Activated T-cell treated with anti-CD3 and anti-CD28 coated beads, Interleukin-2, amount 50 U/mL, for 72 hours (primary cell): ENCODE measurements at regions not wholly inside any gene's neighbourhood (a gene's known extent, or its start where the extent isn't known, plus 50 kb on each side); places are given as distances from the start of the nearest gene placed in this dataset.

ENCODE experiments used
- ATAC-seq, 2 donors: fragments of 150-1000 bp; cut with Tn5 transposase; replicated peaks in 1 of 2; 2 replicates each; pipeline ENCODE4 v1.10.0; 2021; ENCODE audit warnings: moderate library complexity in 2 of 2, mild to moderate bottlenecking in 1 of 2
- DNase-seq, 2 donors: peaks; one replicate each; pipeline ENCODE4 v3.0.0; 2021 to 2022; ENCODE audit warnings: mixed read lengths in 1 of 2
- H3K27ac Mint-ChIP-seq: one replicate; pipeline ENCODE4 v1.8.0; 2022; ENCODE audit warnings: mild to moderate bottlenecking, moderate library complexity, mixed read lengths
- H3K27me3 Mint-ChIP-seq: one replicate; pipeline ENCODE4 v1.8.0; 2022; ENCODE audit warnings: low read depth, mixed read lengths
- H3K36me3 Mint-ChIP-seq, 2 donors: one replicate each; pipeline ENCODE4 v1.8.0; 2022; ENCODE audit warnings: mixed read lengths in 2 of 2, mild to moderate bottlenecking in 1 of 2; ENCODE audit not compliant: insufficient read depth in 2 of 2
- H3K4me1 Mint-ChIP-seq: one replicate; pipeline ENCODE4 v1.8.0; 2022; ENCODE audit warnings: low read depth, mixed read lengths
- H3K4me3 Mint-ChIP-seq, 2 donors: one replicate each; pipeline ENCODE4 v1.8.0; 2022; ENCODE audit warnings: mild to moderate bottlenecking in 2 of 2, mixed read lengths in 2 of 2, moderate library complexity in 2 of 2
- H3K9me3 Mint-ChIP-seq, 2 donors: one replicate each; pipeline ENCODE4 v1.8.0; 2022; ENCODE audit warnings: mixed read lengths in 2 of 2

GRCh38 chr13:80250213-80250810 is 90.6 kb downstream of the SPRY2 start:
- Mint-ChIP-seq H3K36me3 (no peaks in the 10 kb centered on the region), H3K27ac (no peak overlapping the region), H3K27me3 (no peaks in the 10 kb centered on the region), H3K4me3 (no peak overlapping the region), H3K4me1 (no peaks in the 10 kb centered on the region), H3K9me3 (no peaks in the 10 kb centered on the region)
- DNase-seq = no peak
- no peak for ATAC-seq

DNA sequence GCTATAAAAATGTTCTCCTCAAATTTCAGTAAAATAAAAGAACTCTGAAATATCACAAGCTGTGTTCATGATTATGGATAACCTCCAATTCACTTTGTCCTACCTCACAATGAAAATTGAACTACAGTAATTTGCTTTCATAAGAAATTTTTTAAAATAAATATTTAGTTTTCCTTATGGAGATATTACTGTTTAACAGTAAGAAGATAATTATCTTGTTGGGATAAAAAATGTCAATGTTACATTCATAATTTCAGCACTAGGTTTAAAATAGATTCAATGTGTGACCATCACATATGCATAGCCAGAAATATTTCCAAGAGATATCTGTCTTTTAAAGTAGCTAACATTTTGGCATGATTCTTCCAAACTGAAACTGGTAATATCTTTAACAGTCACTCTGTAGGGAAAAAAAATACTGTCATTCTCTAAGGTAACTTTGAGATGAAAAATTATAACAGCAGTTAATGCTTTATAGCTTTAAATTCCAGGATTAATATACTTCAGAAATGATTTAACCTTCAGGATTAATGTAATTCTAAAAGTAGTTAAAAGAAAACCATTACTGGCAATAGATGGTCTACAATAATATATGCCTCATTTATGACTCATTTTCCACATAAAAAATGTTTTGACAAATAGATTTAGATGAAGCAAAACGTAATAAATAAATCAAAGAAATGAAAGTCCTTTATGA is 91.3 kb downstream of the SPRY2 start:
- H3K4me1 Mint-ChIP-seq = no peaks in the 10 kb centered on the region
- no peak overlapping the region for H3K4me3 Mint-ChIP-seq
- H3K9me3 Mint-ChIP-seq = no peaks in the 10 kb centered on the region
- ATAC-seq (no peak), DNase-seq (no peak)
- H3K27ac Mint-ChIP-seq = no peak overlapping the region
- H3K36me3 Mint-ChIP-seq = no peaks in the 10 kb centered on the region
- H3K27me3 Mint-ChIP-seq = no peaks in the 10 kb centered on the region

- H3K36me3 Mint-ChIP-seq = no peaks in the 10 kb centered on the region
- no peak overlapping the region for H3K27ac Mint-ChIP-seq
- H3K4me3 Mint-ChIP-seq = no peak overlapping the region
- H3K4me1 Mint-ChIP-seq = no peaks in the 10 kb centered on the region
- H3K27me3 Mint-ChIP-seq = no peaks in the 10 kb centered on the region
- H3K9me3 Mint-ChIP-seq = no peaks in the 10 kb centered on the region
- ATAC-seq (no peak), DNase-seq (no peak)
Observed at GRCh38 chr13:80245162-80245733, 95.7 kb downstream of the SPRY2 start.

- DNase-seq (no peak), ATAC-seq (no peak)
- no peaks in the 10 kb centered on the region for H3K4me1 Mint-ChIP-seq
- H3K27ac Mint-ChIP-seq = no peak overlapping the region
- no peak overlapping the region for H3K4me3 Mint-ChIP-seq
- H3K27me3 Mint-ChIP-seq = no peaks in the 10 kb centered on the region
- no peaks in the 10 kb centered on the region for H3K9me3 Mint-ChIP-seq
- H3K36me3 Mint-ChIP-seq = no peaks in the 10 kb centered on the region
Observed at GRCh38 chr13:80244574-80244973, 96.4 kb downstream of the SPRY2 start.

GRCh38 chr13:80242728-80243427 is 98.0 kb downstream of the SPRY2 start:
- Mint-ChIP-seq H3K36me3 (no peaks in the 10 kb centered on the region), H3K9me3 (peaks cover 0 to 2% of the 10 kb centered on the region in 2 donors), H3K4me3 (no peak overlapping the region), H3K4me1 (no peaks in the 10 kb centered on the region), H3K27ac (no peak overlapping the region), H3K27me3 (no peaks in the 10 kb centered on the region)
- DNase-seq (no peak), ATAC-seq (no peak)

DNA sequence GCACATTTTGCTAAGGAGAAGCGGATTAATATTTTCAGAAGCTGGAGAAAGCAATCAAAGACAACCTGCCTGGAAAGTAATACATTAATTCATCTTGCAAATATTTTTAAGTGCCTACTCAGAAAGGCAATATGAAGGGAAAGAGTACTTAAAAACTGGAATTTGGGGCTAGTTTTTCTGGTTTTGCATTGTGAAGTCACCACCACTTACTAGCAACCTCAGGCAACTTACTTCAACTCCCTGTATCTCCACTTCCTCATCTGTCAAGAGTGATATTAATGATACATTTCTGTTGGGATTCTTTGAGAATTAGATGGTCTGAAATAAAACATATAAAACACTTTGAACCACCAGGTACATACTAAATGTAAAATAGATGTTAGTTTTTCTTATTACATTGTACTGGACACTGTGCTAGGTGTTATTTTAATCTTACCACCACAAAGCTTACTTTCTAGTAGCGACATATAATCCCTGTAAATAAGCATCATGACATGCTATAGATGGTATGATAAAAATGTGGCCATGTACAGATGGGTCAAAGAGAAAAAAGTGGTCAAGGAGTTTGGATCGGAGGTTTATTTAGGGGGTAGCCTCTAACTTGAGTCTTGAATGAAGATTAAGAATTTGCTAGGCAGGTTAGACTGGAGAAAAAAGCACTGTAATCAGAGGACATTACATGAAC is 101.2 kb downstream of the SPRY2 start:
- no peak overlapping the region for H3K27ac Mint-ChIP-seq
- no peak for ATAC-seq
- no peak for DNase-seq

DNA sequence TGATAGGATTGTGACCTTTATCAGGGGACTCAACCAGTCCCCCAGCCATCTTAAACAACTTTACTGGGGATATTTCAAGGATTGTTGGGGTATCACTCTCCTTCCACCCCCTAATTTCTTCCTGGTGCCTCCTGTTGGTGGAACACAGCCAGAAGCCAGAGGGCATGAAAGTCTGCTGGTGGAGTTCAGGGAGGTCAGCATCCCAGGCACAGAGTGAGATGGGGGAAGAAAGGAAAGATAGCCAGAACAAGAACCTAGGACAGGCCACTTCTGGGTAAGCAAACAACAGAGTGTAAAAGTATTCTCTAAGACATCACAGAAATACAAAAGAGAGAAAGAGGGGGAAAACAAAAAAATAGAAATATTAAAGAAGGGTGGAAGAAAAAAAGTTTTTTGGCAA is 101.8 kb downstream of the SPRY2 start:
- Mint-ChIP-seq H3K36me3 (no peaks in the 10 kb centered on the region), H3K27ac (no peak overlapping the region), H3K4me1 (no peaks in the 10 kb centered on the region), H3K9me3 (peaks cover 0 to 2% of the 10 kb centered on the region in 2 donors), H3K27me3 (no peaks in the 10 kb centered on the region), H3K4me3 (no peak overlapping the region)
- DNase-seq (no peak), ATAC-seq (no peak)

More for the DNA sequence above, 101.2 kb downstream of the SPRY2 start:
- H3K4me3 Mint-ChIP-seq = no peak overlapping the region
- peaks cover 0 to 2% of the 10 kb centered on the region in 2 donors for H3K9me3 Mint-ChIP-seq
- H3K36me3 Mint-ChIP-seq = no peaks in the 10 kb centered on the region
- no peaks in the 10 kb centered on the region for H3K4me1 Mint-ChIP-seq
- no peaks in the 10 kb centered on the region for H3K27me3 Mint-ChIP-seq

- no peak for DNase-seq
- Mint-ChIP-seq H3K9me3 (peaks cover 0 to 2% of the 10 kb centered on the region in 2 donors), H3K4me1 (no peaks in the 10 kb centered on the region)
Observed at GRCh38 chr13:80237646-80238045, 103.3 kb downstream of the SPRY2 start.

GRCh38 chr13:80235967-80236302 is 105.0 kb downstream of the SPRY2 start:
- H3K9me3 Mint-ChIP-seq = peaks cover 0 to 2% of the 10 kb centered on the region in 2 donors
- H3K4me3 Mint-ChIP-seq = no peak overlapping the region
- no peak for DNase-seq
- ATAC-seq = no peak
- H3K36me3 Mint-ChIP-seq = no peaks in the 10 kb centered on the region
- no peak overlapping the region for H3K27ac Mint-ChIP-seq
- H3K27me3 Mint-ChIP-seq = no peaks in the 10 kb centered on the region
- no peaks in the 10 kb centered on the region for H3K4me1 Mint-ChIP-seq

More at GRCh38 chr13:80237646-80238045, 103.3 kb downstream of the SPRY2 start:
- H3K27ac Mint-ChIP-seq = no peak overlapping the region
- no peak for ATAC-seq
- no peak overlapping the region for H3K4me3 Mint-ChIP-seq
- no peaks in the 10 kb centered on the region for H3K27me3 Mint-ChIP-seq
- no peaks in the 10 kb centered on the region for H3K36me3 Mint-ChIP-seq

DNA sequence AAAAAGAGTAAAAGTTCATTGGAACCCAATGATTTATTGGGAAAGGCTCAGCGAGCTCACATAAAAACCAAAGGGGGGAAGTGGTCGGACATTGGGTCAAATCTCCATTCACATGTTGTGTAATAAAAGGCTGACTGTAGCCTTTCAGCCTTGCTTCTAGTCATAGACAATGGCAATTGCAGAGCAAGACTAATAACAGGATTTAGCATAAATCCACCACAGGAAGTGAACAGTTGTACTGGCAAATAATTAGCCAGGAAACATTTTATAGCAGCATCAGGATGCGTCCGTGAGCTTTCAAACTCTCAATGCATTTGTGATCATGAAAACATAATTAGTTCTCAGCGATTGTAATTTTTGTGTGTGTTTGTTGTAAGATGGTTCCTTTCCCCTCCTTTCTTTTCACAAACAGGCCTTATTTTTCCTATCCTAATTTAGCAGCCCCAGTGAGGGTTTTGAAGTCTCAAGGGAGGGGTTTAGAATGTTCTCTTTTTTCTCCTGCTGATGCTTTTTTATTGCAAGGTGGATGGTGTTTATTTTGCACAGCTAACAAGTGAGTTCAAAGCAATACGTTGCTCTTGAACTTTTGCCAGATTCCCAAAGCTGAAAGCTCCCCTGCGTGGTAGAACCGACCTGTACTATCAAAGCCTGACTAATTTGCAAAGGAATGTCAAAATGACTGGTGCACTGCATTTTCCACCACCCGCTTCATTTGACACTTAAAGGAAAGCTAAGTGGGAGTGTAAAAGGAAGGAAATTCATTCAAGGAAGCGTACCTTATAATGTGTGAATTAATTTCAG is 105.6 kb downstream of the SPRY2 start:
- ATAC-seq (no peak), DNase-seq (no peak)
- H3K27ac Mint-ChIP-seq = no peak overlapping the region
- no peaks in the 10 kb centered on the region for H3K36me3 Mint-ChIP-seq
- H3K4me1 Mint-ChIP-seq = no peaks in the 10 kb centered on the region
- no peak overlapping the region for H3K4me3 Mint-ChIP-seq
- no peaks in the 10 kb centered on the region for H3K27me3 Mint-ChIP-seq
- H3K9me3 Mint-ChIP-seq = peaks cover 0 to 2% of the 10 kb centered on the region in 2 donors

GRCh38 chr13:80227645-80228044 is 113.3 kb downstream of the SPRY2 start:
- H3K4me3 Mint-ChIP-seq = no peak overlapping the region
- H3K36me3 Mint-ChIP-seq = no peaks in the 10 kb centered on the region
- no peak overlapping the region for H3K27ac Mint-ChIP-seq
- peaks cover 0 to 3% of the 10 kb centered on the region in 2 donors for H3K9me3 Mint-ChIP-seq
- DNase-seq (no peak), ATAC-seq (no peak)
- H3K4me1 Mint-ChIP-seq = no peaks in the 10 kb centered on the region
- H3K27me3 Mint-ChIP-seq = no peaks in the 10 kb centered on the region

DNA sequence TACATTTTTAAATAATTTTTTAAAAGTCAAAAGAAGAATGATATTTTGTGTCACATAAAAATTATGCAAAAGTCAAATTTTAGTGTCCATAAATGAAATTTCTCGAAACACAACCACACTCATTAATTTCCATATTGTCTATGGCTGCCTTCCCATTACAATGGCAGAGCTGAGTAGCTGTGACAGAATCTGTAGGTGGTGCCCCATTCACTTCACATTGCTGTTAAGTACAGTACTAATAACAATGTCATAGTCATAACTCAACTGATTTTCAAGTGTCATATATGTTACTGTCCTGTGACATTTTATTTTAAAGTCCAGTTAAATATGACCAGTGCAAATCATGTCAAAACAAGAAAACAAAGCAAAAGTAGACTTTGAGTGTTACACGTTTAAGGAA is 114.3 kb downstream of the SPRY2 start:
- no peaks in the 10 kb centered on the region for H3K27me3 Mint-ChIP-seq
- H3K9me3 Mint-ChIP-seq = peaks cover 0 to 3% of the 10 kb centered on the region in 2 donors
- H3K4me3 Mint-ChIP-seq = no peak overlapping the region
- H3K4me1 Mint-ChIP-seq = no peaks in the 10 kb centered on the region
- no peaks in the 10 kb centered on the region for H3K36me3 Mint-ChIP-seq
- H3K27ac Mint-ChIP-seq = no peak overlapping the region
- ATAC-seq (no peak), DNase-seq (no peak)
